Adrenal gland (tissue), 9 donors: ENCODE measurements at regions not wholly inside any gene's neighbourhood (a gene's known extent, or its start where the extent isn't known, plus 50 kb on each side); places are given as distances from the start of the nearest gene placed in this dataset.

Experiments used
- DNase-seq, 7 donors: peaks; one replicate each; pipeline ENCODE4 v3.0.0-alpha.2; 2019 to 2020
- H3K27ac ChIP-seq, 5 donors: fragments of 200-600 bp; sonication (generic) in 4 of 5; 1 replicate in 3 of 5; 2 replicates in 2 of 5; pipeline versions ENCODE4 v1.5.1 to v1.8.0; 2016 to 2020; ENCODE audit warnings: mild to moderate bottlenecking in 1 of 5
- H3K27me3 ChIP-seq: fragments of 200-600 bp; 2 replicates; pipeline ENCODE4 v1.8.0; 2021
- H3K36me3 ChIP-seq, 2 donors: fragments of 200-600 bp; replicated peaks in 1 of 2; 1 replicate in 1 of 2; 2 replicates in 1 of 2; pipeline versions ENCODE4 v1.5.1 to v1.8.0; 2018 to 2022
- H3K4me1 ChIP-seq, 2 donors: fragments of 200-600 bp; replicated peaks in 1 of 2; 1 replicate in 1 of 2; 2 replicates in 1 of 2; pipeline versions ENCODE4 v1.5.1 to v1.8.0; 2018 to 2021
- H3K4me3 ChIP-seq, 4 donors: fragments of 200-600 bp; sonication (generic) in 3 of 4; one replicate each; pipeline ENCODE4 v1.5.1; 2016 to 2018
- H3K9me3 ChIP-seq, 3 donors: fragments of 200-600 bp; sonication (generic) in 1 of 3; replicated peaks in 1 of 3; 1 replicate in 2 of 3; 2 replicates in 1 of 3; pipeline versions ENCODE4 v1.5.1 to v1.8.0; 2016 to 2021
- POLR2A ChIP-seq, 2 donors: fragments of 450-650 bp; IDR thresholded peaks; one replicate each; pipeline ENCODE4 v1.6.1; 2017; ENCODE audit warnings: antibody characterized with exemption in 2 of 2, mild to moderate bottlenecking in 2 of 2, moderate library complexity in 1 of 2
- WGBS, 4 donors: extraction: QIAGEN DNeasy Blood & Tissue Kit in 2 of 4; methylation state at CpG; one replicate each; pipeline versions ENCODE4 v1.1.5 to v1.1.7; 2013 to 2017; 5-methylcytosine and 5-hydroxymethylcytosine counted together
- intact Hi-C, 2 donors: fragments of 100-400 bp; cut with DNase I; formaldehyde crosslinking; loops; one replicate each; pipeline versions ENCODE4 v1.14.1 to v1.15.0; 2022 to 2023
- TF ChIP-seq, protein P1 (sequence below), 6 experiments: fragments of 450-650 bp in 4 of 6; fragments of 200-600 bp in 2 of 6; sonication (generic) in 1 of 6; IDR thresholded peaks; 1 replicate in 5 of 6; 2 replicates in 1 of 6; pipeline versions ENCODE4 v1.5.1 to v1.8.0; 2016 to 2021; ENCODE audit warnings: antibody characterized with exemption in 6 of 6, mild to moderate bottlenecking in 2 of 6, moderate library complexity in 1 of 6
- donor health status: healthy with polysubstance abuse.
- donor health status: Bipolar disorder and iron deficiency.
- donor health status: DM: yes; HTN: yes; CAD: no.
- donor health status: DM: no; HTN: no; CAD: no.
- donor health status: DM: no; HTN: no; CAD: no.

DNA sequence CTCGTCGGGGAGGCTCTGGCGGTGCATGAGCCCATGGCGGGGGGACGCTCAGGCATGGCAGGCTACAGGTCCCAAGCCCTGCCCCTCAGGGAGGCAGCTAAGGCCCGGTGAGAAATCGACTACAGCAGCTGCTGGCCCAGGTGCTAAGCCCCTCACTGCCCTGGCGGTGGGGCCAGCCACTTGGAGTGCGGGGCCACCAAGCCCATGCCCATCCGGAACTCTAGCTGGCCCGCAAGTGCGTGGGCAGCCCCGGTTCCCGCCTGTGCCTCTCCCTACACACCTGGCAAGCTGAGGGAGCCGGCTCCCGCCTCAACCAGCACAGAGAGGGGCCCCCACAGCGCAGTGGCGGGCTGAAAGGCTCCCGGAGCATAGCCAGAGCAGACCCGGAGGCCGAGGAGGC, 1896.9 kb upstream of the CDH6 start:
- Histone ChIP-seq H3K27me3 (no peaks in the 10 kb centered on the region), H3K9me3 (no peaks in the 10 kb centered on the region), H3K27ac (no peak overlapping the region), H3K36me3 (no peaks in the 10 kb centered on the region), H3K4me3 (no peak overlapping the region), H3K4me1 (no peaks in the 10 kb centered on the region)
- DNase-seq = no peak
- TF ChIP-seq, protein P1, sequence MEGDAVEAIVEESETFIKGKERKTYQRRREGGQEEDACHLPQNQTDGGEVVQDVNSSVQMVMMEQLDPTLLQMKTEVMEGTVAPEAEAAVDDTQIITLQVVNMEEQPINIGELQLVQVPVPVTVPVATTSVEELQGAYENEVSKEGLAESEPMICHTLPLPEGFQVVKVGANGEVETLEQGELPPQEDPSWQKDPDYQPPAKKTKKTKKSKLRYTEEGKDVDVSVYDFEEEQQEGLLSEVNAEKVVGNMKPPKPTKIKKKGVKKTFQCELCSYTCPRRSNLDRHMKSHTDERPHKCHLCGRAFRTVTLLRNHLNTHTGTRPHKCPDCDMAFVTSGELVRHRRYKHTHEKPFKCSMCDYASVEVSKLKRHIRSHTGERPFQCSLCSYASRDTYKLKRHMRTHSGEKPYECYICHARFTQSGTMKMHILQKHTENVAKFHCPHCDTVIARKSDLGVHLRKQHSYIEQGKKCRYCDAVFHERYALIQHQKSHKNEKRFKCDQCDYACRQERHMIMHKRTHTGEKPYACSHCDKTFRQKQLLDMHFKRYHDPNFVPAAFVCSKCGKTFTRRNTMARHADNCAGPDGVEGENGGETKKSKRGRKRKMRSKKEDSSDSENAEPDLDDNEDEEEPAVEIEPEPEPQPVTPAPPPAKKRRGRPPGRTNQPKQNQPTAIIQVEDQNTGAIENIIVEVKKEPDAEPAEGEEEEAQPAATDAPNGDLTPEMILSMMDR (IDR thresholded peaks at IDR 0.05) = no peak
- TF ChIP-seq POLR2A (IDR thresholded peaks at IDR 0.05) = no peak
- intact Hi-C loops = no loop called here
- WGBS, 4 donors = 85 to 94% (median 90%) methylated on average over 7 to 21 of the region's 21 CpGs

DNA sequence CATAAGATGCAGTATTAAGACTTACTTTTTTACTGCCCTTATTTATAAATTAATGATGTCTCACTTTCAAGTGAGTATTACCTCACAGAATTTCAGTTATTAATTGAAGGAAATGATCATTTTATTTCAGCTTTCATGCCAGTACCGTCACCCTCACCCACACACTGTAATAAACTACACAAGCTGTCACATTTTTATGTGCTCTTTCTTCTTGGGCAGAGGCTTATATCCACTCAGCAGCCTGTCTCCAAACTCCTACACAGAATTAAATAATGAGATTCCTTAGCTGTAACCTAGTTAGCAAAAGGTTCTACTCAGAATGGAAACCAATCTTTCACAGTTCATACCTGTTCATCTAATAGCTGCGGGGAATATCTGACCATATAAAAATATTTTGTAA, 1915.8 kb upstream of the CDH6 start:
- no peak for TF ChIP-seq POLR2A (IDR thresholded peaks at IDR 0.05)
- TF ChIP-seq, protein P1 (IDR thresholded peaks at IDR 0.05) = no peak
- no peaks in the 10 kb centered on the region for H3K9me3 ChIP-seq
- H3K27ac ChIP-seq = no peak overlapping the region
- H3K4me3 ChIP-seq = no peak overlapping the region
- H3K36me3 ChIP-seq = no peaks in the 10 kb centered on the region
- DNase-seq = no peak
- no peaks in the 10 kb centered on the region for H3K4me1 ChIP-seq
- H3K27me3 ChIP-seq = no peaks in the 10 kb centered on the region
- WGBS, 4 donors = 56 to 68% (median 64%) methylated on average over 2 of the region's 2 CpGs
- intact Hi-C loops = no loop called here

DNA sequence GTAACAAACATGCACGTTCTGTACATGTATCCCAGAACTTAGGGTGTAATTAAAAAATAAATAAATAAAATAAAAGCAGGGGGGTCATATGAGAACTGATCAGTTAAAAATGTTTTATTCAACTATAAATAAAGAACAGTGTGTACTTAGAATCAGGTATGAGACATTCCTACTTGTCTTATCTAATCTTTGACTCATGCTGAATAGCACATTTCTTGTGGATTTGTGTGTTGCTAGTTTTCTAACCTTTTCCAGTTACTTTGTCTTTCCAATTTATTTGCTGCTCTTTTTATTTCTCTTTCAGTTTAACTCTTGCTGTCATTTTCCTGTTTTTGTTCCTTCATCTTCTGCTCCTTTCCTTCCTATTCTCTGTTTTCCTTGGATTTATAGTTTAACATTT, 1917.1 kb upstream of the CDH6 start:
- intact Hi-C loops = no loop called here

DNA sequence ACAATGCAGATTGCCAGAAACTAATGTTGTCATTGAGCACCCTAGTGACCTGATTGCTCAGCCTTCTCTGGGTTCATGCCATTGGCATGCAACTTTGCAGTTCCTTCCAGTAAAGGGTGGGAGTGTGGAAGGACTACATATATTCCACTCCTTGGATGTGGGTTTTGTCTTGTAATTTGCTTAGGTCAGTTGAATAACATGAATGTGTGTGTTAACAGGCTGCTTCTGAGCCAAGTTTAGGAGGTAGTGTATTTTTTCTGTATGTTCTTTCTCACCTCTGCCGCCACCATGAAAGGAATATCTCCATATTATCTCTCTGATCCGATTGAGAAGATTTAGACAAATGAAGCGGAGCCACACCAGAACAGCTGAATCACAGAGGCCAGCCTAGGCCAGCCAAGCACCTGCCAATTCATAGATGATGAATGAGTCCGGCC, 1929.6 kb upstream of the CDH6 start:
- TF ChIP-seq, protein P1 (IDR thresholded peaks at IDR 0.05) = no peak
- no peak for TF ChIP-seq POLR2A (IDR thresholded peaks at IDR 0.05)
- DNase-seq = no peak
- Histone ChIP-seq H3K36me3 (no peaks in the 10 kb centered on the region), H3K27me3 (no peaks in the 10 kb centered on the region), H3K27ac (no peak overlapping the region), H3K4me1 (no peaks in the 10 kb centered on the region), H3K4me3 (no peak overlapping the region), H3K9me3 (no peaks in the 10 kb centered on the region)
- 73 to 82% (median 81%) methylated on average over 4 of the region's 4 CpGs for WGBS, 4 donors
- intact Hi-C loops = no loop called here

More for the DNA sequence above, 1917.1 kb upstream of the CDH6 start:
- 81 to 88% (median 82%) methylated on average over 1 of the region's 1 CpG for WGBS, 4 donors
- H3K4me3 ChIP-seq = no peak overlapping the region
- H3K36me3 ChIP-seq = no peaks in the 10 kb centered on the region
- TF ChIP-seq POLR2A (IDR thresholded peaks at IDR 0.05) = no peak
- TF ChIP-seq, protein P1 (IDR thresholded peaks at IDR 0.05) = no peak
- no peak overlapping the region for H3K27ac ChIP-seq
- H3K4me1 ChIP-seq = no peaks in the 10 kb centered on the region
- no peak for DNase-seq
- no peaks in the 10 kb centered on the region for H3K9me3 ChIP-seq
- no peaks in the 10 kb centered on the region for H3K27me3 ChIP-seq
